ENCODE measurements at regions not wholly inside any gene's neighbourhood (a gene's known extent, or its start where the extent isn't known, plus 50 kb on each side); places are given as distances from the start of the nearest gene placed in this dataset.

DNA sequence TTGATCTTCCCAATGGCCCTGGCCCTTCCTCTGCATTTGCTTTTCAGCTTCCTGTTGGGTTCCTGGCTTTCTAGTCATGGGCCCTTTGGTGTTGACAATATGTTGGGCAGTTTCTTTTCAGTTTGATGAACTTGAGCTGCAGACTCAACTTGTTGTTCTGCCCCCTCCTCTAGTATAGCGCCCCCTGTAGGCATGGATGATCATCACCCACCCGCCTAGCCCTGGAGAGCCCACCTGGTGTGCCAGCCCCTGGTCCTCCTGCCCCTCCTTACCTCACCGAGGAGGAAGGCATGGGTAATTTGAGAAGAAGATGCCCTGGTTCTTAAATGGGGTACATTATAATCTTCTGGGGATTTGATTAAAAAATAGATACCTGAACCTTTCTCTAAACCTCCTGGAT is 271.2 kb downstream of the SNX10 start:
- TF ChIP-seq ZNF274 (IDR thresholded peaks at IDR 0.05; ENCODE audit: low read depth, low read length) (no peak), SUZ12 (IDR thresholded peaks at IDR 0.05; ENCODE audit: extremely low read depth, insufficient read depth, insufficient read length) (no peak), YY1 (IDR thresholded peaks at IDR 0.05; ENCODE audit: insufficient read depth, insufficient read length) (no peak)
